Upper lobe of left lung (tissue), 6 donors: ENCODE measurements at regions not wholly inside any gene's neighbourhood (a gene's known extent, or its start where the extent isn't known, plus 50 kb on each side); places are given as distances from the start of the nearest gene placed in this dataset.
A peak's percentile ranks its signal among the peaks of the same experiment; 100 is the strongest.

Source experiments
- ATAC-seq, 2 donors: fragments of 200-7000 bp; cut with Tn5 transposase; one replicate each; pipeline ENCODE4 v1.9.1; 2022; ENCODE audit warnings: mild to moderate bottlenecking in 2 of 2, moderate library complexity in 2 of 2; ENCODE audit not compliant: low FRiP score in 2 of 2
- DNase-seq, 2 donors: peaks; one replicate each; pipeline ENCODE4 v3.0.0-alpha.2; 2019 to 2020
- H3K27ac ChIP-seq, 4 donors: fragments of 200-600 bp; sonication (generic); one replicate each; pipeline ENCODE4 v1.5.1; 2016 to 2019
- H3K27me3 ChIP-seq, 4 donors: fragments of 200-600 bp; sonication (generic); one replicate each; pipeline ENCODE4 v1.5.1; 2017 to 2019
- H3K36me3 ChIP-seq, 4 donors: fragments of 200-600 bp; sonication (generic); one replicate each; pipeline ENCODE4 v1.5.1; 2016 to 2019
- H3K4me1 ChIP-seq, 4 donors: fragments of 200-600 bp; sonication (generic); one replicate each; pipeline ENCODE4 v1.5.1; 2018 to 2019
- H3K4me3 ChIP-seq, 4 donors: fragments of 200-600 bp; sonication (generic); one replicate each; pipeline ENCODE4 v1.5.1; 2017 to 2019; ENCODE audit warnings: mild to moderate bottlenecking in 2 of 4, moderate library complexity in 1 of 4
- H3K9me3 ChIP-seq, 4 donors: fragments of 200-600 bp; sonication (generic); one replicate each; pipeline ENCODE4 v1.5.1; 2018 to 2019
- EP300 ChIP-seq, 4 donors: sonication (generic); formaldehyde crosslinking; IDR thresholded peaks; one replicate each; pipeline ENCODE4 v1.5.1; 2017; ENCODE audit warnings: antibody characterized with exemption in 4 of 4, control low read depth in 2 of 4
- POLR2A ChIP-seq, 4 donors: fragments of 450-650 bp; IDR thresholded peaks; one replicate each; pipeline ENCODE4 v1.5.1; 2016 to 2017; ENCODE audit warnings: antibody characterized with exemption in 4 of 4, mild to moderate bottlenecking in 2 of 4
- POLR2AphosphoS5 ChIP-seq, 2 donors: sonication (generic); formaldehyde crosslinking; IDR thresholded peaks; one replicate each; pipeline ENCODE4 v1.5.1; 2017; ENCODE audit warnings: antibody characterized with exemption in 2 of 2
- WGBS, 2 donors: methylation state at CpG; one replicate each; pipeline ENCODE4 v1.1.5; 2017 to 2018; 5-methylcytosine and 5-hydroxymethylcytosine counted together
- TF ChIP-seq, protein P1 (sequence below), 6 experiments: fragments of 450-650 bp in 4 of 6; fragments of 200-600 bp in 2 of 6; sonication (generic) in 2 of 6; IDR thresholded peaks; one replicate each; pipeline ENCODE4 v1.5.1; 2016 to 2019; ENCODE audit warnings: antibody characterized with exemption in 6 of 6
- donor health status: DM: no; HTN: no; CAD: no; lungs with moderate emphysema.
- donor health status: DM: no; HTN: yes; CAD: no; lungs with severe emphysema.

- TF ChIP-seq, protein P1, sequence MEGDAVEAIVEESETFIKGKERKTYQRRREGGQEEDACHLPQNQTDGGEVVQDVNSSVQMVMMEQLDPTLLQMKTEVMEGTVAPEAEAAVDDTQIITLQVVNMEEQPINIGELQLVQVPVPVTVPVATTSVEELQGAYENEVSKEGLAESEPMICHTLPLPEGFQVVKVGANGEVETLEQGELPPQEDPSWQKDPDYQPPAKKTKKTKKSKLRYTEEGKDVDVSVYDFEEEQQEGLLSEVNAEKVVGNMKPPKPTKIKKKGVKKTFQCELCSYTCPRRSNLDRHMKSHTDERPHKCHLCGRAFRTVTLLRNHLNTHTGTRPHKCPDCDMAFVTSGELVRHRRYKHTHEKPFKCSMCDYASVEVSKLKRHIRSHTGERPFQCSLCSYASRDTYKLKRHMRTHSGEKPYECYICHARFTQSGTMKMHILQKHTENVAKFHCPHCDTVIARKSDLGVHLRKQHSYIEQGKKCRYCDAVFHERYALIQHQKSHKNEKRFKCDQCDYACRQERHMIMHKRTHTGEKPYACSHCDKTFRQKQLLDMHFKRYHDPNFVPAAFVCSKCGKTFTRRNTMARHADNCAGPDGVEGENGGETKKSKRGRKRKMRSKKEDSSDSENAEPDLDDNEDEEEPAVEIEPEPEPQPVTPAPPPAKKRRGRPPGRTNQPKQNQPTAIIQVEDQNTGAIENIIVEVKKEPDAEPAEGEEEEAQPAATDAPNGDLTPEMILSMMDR (IDR thresholded peaks at IDR 0.05): no peak
- TF ChIP-seq POLR2A (IDR thresholded peaks at IDR 0.05) (no peak), POLR2AphosphoS5 (IDR thresholded peaks at IDR 0.05) (no peak), EP300 (IDR thresholded peaks at IDR 0.05) (no peak)
- Histone ChIP-seq H3K4me1 (no peaks in the 10 kb centered on the region), H3K27me3 (no peaks in the 10 kb centered on the region), H3K27ac (no peak overlapping the region), H3K4me3 (no peak overlapping the region), H3K36me3 (no peaks in the 10 kb centered on the region), H3K9me3 (no peaks in the 10 kb centered on the region)
- ATAC-seq: no peak
- 86 to 91% methylated on average over 13 of the region's 13 CpGs for WGBS, 2 donors
- no peak for DNase-seq
Measured at GRCh38 chr9:16143947-16144890, 591.4 kb downstream of the CCDC171 start.

- peak in 1 of 2 donors; percentile 32 for ATAC-seq
- WGBS, 2 donors: 72 to 76% methylated on average over 7 to 8 of the region's 8 CpGs
- DNase-seq: no peak
- Histone ChIP-seq H3K27ac (no peak overlapping the region), H3K36me3 (no peaks in the 10 kb centered on the region), H3K9me3 (no peaks in the 10 kb centered on the region), H3K4me3 (no peak overlapping the region), H3K27me3 (no peaks in the 10 kb centered on the region), H3K4me1 (no peaks in the 10 kb centered on the region)
- no peak for TF ChIP-seq POLR2A (IDR thresholded peaks at IDR 0.05)
- TF ChIP-seq EP300 (IDR thresholded peaks at IDR 0.05): no peak
- TF ChIP-seq POLR2AphosphoS5 (IDR thresholded peaks at IDR 0.05): no peak
- TF ChIP-seq, protein P1 (IDR thresholded peaks at IDR 0.05): no peak
Measured at GRCh38 chr9:16145196-16145950, 592.5 kb downstream of the CCDC171 start.

DNA sequence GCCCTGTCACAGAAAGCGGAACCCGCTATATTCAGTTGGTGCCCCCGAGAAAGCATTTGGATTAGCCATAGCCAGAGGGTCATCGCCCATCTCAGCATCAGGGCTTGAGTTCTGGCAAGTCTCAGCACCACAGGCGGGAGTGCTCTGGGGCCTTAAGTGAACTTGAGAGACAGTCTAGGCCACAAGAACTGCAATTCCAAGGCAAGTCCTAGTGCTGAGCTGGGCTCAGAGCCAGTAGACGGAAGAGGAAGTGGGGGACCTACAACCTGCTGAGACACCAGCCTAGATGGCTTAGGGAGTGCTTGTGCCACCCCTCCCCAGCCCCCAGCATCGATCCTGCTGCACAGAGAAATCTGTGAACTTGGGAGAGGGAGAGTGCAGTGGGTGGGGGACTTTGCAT lies 594.9 kb downstream of the CCDC171 start:
- no peak for ATAC-seq
- no peak for TF ChIP-seq POLR2AphosphoS5 (IDR thresholded peaks at IDR 0.05)
- TF ChIP-seq, protein P1 (IDR thresholded peaks at IDR 0.05): no peak
- TF ChIP-seq POLR2A (IDR thresholded peaks at IDR 0.05): no peak
- TF ChIP-seq EP300 (IDR thresholded peaks at IDR 0.05): no peak

GRCh38 chr9:16150501-16150900 lies 597.7 kb downstream of the CCDC171 start:
- 66 to 72% methylated on average over 4 of the region's 4 CpGs for WGBS, 2 donors
- no peak for DNase-seq
- H3K4me1 ChIP-seq: peaks cover 0 to 5% (median 0%) of the 10 kb centered on the region in 4 donors
- H3K27me3 ChIP-seq: no peaks in the 10 kb centered on the region
- no peaks in the 10 kb centered on the region for H3K9me3 ChIP-seq
- no peak for TF ChIP-seq EP300 (IDR thresholded peaks at IDR 0.05)
- no peak for TF ChIP-seq POLR2AphosphoS5 (IDR thresholded peaks at IDR 0.05)
- TF ChIP-seq POLR2A (IDR thresholded peaks at IDR 0.05): no peak
- TF ChIP-seq, protein P1 (IDR thresholded peaks at IDR 0.05): no peak
- no peak for ATAC-seq
- no peak overlapping the region for H3K4me3 ChIP-seq
- no peaks in the 10 kb centered on the region for H3K36me3 ChIP-seq
- H3K27ac ChIP-seq: no peak overlapping the region

More for the DNA sequence above, 594.9 kb downstream of the CCDC171 start:
- H3K9me3 ChIP-seq: no peaks in the 10 kb centered on the region
- no peak overlapping the region for H3K27ac ChIP-seq
- H3K4me3 ChIP-seq: no peak overlapping the region
- WGBS, 2 donors: 72 to 77% methylated on average over 5 to 7 of the region's 7 CpGs
- no peaks in the 10 kb centered on the region for H3K4me1 ChIP-seq
- no peaks in the 10 kb centered on the region for H3K27me3 ChIP-seq
- H3K36me3 ChIP-seq: no peaks in the 10 kb centered on the region
- DNase-seq: no peak
